Midbrain (tissue), 1 donor: ENCODE measurements at regions not wholly inside any gene's neighbourhood (a gene's known extent, or its start where the extent isn't known, plus 50 kb on each side); places are given as distances from the start of the nearest gene placed in this dataset.
"Not testable (repeated sequence)": the region's sequence is repeated elsewhere in the genome, so short reads cannot be mapped to it uniquely, and the experiment has no call there.

Source experiments
- DNase-seq: peaks from one replicate; lab custom pipeline; 2025; lab: John Stamatoyannopoulos, UW

DNA sequence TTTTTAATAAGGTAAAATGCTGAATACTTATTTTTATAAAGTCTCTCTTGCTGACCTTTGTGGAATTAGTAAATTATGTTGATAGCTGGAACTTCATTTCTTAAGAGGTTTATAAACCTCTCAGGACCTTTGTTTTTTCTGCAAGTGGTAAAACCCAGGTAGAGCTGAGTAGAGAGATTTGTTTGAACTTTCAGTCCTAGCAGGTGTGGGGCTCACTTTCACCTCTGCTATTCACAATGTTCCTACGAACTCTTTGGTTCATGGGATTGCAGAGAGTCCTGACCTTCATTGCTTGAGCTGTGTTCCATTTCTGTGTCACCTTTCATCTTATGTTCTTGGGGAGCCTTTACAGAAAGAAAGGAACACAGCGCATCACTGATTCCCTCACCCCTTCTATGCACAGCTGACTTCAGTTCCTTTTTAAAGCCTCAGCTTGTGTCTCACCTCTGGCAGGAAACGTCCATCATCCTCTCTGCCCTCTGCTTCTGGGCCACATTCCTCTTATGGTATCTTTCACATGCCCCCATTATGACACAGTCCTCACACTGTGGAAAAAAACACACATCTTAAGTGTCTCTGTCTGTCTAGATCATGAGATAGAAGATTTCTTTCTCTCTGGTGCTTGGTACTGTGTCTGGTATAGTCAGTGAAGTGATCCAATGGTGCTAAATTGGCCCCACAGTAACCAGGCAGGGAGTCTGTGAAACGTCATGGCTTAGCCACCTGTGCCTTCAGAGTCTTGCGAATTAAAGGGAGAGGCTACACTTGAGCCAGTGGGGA lies 262.5 kb upstream of the B3GALT2 start:
- no peak for DNase-seq

DNA sequence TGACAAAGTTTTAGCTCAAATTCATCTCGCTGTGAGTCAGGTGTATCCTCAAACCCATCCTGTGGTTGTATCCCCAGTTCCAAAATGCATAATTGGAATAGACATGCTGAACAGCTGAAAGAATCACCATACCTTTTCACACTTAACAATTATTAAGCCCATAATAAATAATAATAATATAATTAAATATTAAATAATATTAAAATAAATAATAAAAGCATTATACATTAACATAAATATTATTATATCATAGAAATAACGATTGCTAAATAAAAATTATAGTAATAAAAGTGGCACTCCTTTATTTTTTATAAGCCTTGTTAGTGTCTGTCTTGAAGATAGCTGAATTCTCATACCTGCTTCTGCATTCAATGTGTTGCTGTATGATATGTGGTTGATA lies 257.5 kb upstream of the B3GALT2 start:
- DNase-seq, result no peak

DNA sequence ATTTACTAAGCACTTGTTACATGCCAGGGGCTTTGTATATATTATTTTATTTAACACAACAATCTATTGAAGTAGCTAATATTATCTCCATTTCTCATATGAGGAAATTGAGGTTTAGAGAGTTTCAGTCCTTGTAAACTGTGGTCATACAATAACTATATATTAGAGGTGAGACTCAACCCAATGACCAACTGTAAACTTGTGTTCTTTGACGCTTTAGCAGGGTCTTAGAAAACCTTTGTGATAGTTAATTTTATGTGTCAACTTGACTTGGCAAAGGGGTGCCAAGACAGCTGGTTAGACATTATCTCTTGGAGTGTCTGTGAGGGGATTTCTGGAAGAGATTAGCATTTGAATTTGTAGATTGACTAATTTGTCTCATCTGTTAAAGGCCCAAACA lies 252.4 kb upstream of the B3GALT2 start:
- DNase-seq, result no peak

DNA sequence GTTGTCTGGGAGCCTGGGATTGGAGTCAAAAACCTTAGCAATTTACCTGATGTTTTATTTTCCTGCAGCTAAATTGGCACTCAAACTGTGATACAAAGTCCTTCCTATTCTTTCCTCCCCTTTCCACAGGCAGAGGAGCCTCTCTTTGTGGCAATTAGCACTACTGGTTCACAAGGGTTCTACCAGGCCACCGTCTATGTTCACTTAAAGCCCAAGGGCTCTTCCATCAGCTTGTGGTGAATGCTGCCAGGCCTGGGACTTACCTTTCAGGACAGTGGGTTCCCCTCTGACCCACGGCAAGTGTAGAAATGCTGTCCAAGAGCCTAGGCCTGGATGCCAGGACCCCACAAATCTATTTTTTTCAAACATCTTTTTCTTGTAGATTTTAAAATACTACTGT lies 251.9 kb upstream of the B3GALT2 start:
- DNase-seq, result no peak

DNA sequence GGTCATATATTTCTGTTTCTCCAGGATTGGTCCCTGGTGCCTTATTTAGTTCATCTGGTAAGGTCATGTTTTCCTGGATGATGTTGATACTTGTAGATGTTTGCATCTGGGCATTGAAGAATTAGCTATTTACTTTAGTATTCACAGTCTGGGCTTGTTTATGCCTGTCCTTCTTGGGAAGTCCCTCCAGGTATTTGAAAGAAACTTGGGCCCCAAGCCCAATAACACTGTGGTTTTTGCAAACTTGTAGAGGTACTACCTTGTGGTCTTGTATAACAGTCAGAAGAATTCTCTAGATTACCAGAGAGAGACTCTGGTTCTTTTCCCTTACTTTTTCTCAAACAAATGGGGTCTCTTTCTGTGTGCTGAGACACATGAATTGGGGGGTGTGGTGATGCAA lies 251.4 kb upstream of the B3GALT2 start:
- DNase-seq, result no peak

DNA sequence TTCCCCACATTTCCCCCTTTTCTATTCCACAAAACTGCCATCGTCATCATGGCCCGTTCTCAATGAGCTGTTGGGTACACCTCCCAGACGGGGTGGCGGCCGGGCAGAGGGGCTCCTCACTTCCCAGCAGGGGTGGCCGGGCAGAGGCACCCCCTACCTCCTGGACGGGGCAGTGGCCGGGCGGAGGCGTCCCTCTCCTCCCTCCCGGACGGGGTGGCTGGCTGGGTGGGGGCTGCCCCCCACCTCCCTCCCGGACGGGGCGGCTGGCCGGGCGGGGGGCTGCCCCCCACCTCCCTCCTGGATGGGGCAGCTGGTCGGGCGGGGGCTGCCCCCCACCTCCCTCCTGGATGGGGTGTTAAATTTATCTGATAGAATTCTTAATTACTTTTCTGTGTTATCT lies 250.9 kb upstream of the B3GALT2 start:
- not testable (repeated sequence) for DNase-seq

DNA sequence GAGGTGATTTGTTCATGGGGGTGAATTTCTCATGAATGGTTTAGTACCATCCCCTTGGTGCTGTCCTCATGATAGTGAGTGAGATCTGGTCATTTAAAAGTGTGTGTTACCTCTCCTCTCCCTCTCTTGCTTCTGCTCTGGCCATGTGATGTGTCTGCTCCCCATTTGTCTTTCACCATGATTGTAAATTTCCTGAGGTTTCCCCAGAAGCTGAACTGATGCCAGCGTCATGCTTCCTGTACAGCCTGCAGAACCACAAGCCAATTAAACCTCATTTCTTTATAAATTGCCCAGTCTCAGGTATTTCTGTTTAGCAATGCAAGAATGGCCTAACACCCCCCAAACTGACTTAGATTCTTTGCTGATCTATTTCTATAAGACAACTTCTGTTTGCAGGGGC lies 249.4 kb upstream of the B3GALT2 start:
- DNase-seq, result no peak

DNA sequence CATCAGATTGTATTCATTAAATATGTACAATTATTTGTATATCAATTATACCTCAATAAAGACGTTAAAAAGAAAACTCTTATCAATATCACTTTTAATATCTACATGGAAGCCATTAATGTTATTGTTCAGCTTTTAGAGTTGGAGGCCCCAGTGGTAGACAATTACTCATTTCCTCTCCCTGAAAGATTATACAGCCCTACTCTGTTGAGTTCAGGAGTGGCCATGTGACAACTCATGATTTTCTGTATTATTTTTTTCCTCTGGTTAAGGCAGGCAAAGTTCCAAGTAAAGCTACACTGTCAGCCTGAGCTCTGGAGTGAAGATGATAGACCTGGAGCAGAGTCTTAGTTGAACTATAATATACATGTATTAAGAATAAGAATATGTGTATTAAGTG lies 247.9 kb upstream of the B3GALT2 start:
- DNase-seq, result no peak

DNA sequence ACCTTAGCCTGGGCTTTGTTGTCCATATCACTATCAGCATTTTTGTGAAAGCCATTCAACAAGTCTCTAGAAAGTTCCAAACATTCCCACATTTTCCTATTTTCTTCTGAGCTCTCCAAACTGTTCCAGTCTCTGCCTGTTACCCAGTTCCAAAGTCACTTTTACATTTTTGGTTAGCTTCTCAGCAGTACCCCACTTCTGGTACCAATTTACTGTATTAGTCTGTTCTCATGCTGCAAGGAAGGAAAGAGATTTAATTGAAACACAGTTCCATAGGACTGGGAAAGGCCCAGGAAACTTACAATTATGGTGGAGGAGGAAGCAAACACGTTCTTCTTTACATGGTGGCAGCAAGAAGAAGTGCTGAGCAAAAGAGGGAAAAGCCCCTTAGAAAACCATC lies 247.2 kb upstream of the B3GALT2 start:
- DNase-seq, result no peak

DNA sequence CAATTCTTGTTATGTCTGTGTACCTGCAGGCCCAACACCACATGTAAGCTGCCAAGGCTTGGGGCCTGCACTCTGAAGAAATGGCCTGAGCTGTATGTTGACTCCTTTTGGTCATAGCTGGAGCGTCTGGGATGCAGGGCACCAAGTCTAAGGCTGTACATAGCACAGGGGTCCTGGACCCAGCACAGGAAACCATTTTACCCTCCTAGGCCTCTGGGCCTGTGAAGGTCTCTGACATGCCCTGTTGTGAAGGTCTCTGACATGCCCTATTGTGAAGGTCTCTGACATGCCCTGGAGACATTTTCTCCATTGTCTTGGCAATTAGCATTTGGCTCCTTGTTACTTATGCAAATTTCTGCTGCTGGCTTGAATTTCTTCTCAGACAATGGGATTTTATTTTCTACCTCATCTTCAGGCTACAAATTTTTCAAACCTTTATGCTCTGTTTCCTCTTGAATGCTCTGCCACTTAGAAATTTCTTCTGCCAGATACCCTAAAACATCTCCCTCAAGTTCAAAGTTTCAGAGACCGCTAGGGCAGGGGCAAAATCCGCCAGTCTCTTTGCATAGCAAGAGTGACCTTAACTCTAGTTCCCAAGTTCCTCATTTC lies 246.7 kb upstream of the B3GALT2 start:
- DNase-seq, result no peak

DNA sequence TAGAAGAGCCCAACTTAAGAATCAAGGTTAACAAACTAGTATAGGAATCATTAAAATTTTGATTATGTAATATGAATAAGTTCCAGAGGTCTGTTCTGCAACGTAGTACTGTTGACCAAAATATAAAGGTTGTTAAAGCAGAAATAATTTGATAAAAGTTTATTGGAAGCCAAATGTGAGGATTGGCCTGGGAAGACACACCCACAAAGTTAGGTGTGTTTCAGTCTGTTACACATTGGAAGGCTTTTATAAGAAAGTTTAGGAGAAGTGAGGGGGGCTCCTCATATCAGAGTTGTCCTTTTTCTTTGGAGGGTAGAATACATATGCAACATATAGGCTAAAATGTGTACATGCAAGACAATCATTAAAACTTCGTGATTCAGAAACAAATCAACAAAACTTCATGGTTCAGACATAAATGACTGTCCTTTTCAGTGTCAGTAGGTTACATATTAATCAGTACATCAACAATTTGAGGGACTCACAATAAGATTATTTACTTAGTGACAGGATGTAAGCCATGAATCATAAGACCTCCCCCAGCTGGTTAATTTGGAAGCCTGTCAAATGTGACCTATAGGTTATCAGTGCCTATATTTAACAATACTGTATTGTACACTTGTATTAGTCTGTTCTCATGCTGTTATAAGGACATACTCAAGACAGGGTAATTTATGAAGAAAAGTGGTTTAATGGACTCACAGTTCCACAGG lies 245.0 kb upstream of the B3GALT2 start:
- DNase-seq, result no peak

DNA sequence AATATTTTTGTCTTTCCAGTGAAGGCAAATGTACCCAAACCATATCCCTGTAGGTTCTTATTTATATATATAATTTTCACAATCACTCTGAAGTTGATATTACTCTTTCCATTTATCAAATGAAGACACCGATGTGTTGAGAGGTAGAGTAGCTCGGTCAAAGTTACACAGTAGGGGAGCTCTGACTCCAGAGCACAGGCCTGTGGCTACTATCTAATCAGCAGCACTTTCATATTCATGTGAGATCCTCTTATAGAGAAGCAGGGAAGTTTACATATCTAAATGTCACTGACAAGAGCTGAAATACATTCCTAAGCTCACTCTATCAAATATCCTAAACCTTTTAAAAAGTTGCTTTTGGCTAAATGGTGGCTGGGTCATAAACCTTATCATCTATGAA lies 241.1 kb upstream of the B3GALT2 start:
- no peak for DNase-seq

DNA sequence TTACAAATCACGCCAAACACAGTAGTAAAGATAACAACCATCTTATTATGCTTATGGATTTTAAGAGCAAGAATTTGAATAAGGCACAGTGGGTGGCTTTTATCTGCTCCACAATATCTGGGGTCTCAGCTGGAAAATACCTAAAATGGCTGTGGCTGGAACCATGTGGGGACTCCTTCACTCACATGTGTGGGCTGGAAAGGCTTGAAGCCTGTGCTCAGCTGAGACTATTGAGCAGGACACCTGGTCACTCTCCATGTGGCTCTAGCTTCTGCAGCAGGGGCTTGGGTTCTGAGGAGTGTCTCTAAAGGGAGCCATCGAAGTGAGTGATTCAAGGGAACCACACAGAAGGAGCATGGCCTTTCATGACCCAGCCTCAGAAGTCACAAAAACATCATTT lies 239.6 kb upstream of the B3GALT2 start:
- DNase-seq, result no peak

DNA sequence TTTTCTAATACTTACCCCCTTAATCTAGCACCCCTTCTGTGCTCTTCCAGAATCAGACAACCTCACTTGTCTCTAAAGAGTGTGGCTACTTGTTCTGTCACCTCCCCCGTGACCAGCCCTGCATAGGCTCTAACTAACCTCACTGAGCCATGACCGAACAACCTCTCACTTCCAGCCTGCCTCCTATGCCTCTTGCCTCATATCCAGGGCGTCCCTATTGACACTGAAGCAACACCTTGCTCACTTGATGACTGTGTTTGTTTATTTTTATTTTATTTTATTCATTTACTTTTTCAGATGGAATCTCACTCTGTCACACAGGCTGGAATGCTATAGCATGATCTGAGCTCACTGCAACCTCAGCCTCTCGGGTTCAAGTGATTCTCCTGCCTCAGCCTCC lies 235.1 kb upstream of the B3GALT2 start:
- no peak for DNase-seq

DNA sequence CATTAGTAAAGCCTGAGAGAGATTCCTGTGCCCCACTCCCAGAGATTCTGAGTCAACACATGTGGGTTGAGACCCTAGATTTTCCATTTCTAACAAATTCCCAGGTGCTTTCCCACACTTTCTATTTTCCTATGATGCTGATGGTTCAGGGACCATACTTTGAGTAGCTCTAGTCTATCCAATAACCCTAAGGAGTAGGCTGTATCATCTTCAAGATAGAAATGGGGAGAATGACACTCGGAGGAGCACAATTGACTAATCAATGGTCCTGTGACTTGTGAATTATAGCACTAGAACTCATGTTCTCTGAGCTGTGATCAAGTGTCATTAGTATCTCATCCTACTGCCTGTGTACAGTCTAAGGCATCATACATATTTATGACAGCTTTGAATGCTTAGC lies 232.9 kb upstream of the B3GALT2 start:
- no peak for DNase-seq

DNA sequence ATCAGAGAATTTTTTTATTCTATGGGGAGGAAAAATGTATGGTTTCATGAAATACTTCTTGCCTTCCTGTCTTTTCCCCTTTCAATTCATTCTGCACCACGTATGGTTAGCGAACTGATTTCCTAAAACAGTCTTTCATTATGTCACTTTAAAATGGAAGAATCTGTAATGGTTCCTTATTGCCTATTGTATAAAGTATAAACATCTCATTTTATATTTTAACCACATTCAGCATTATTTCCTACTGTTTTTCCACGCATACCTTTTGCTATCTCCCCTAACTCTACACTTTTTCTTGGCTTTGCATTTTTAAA lies 232.3 kb upstream of the B3GALT2 start:
- DNase-seq, result no peak

DNA sequence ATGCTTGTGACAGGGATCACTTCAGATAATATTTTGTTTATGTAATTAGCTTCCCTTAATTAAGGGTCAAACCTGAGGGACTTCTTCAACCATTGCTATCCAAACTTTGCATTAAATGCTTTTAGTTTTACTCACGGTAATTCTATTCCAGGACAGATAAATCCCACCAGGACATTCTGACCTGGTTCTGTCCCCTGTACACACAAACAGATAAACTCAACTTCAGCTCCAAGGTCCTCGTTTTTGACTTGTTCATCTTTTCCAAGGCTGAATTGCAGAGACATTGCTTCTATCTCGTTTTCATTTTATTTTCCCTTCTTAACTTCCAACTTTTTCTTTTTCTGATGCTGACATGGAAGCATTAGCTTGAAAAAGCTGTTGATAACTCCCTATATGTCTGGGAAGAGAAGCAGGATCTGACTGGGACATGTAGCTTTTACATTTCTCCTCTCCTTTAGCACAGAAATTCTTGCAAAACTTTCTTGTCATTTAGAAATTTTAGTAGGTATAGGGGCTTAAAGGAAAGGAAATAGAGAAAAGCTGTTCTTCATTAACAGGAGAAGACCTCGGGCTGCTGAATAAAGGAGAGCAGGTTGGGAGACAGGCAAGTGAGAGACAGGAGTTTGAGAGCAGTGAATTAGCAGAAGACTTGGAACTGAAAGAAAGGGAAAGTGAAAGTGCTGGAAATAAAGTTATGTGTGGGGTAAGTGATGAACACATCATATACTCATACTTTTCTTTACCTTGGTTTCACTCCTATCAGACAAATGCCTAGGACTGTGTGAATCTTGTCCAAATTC lies 231.7 kb upstream of the B3GALT2 start:
- no peak for DNase-seq

DNA sequence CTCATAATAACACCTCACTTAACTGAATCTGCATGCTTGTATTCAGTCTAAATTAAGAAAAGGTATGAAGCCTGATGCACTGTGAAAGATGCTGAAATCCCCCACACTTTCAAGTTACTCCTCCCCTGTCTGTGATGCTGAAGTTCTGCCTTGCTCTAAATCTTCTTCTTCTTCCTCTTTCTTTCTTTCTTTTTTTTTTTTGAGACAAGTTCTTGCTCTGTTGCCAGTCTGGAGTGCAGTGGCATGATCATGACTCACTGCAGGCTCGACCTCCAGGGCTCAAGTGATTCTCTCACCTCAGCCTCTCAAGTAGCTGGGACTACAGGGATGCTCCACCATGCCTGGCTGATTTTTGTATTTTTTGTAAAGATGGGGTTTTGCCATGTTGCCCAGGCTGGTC lies 231.0 kb upstream of the B3GALT2 start:
- no peak for DNase-seq

DNA sequence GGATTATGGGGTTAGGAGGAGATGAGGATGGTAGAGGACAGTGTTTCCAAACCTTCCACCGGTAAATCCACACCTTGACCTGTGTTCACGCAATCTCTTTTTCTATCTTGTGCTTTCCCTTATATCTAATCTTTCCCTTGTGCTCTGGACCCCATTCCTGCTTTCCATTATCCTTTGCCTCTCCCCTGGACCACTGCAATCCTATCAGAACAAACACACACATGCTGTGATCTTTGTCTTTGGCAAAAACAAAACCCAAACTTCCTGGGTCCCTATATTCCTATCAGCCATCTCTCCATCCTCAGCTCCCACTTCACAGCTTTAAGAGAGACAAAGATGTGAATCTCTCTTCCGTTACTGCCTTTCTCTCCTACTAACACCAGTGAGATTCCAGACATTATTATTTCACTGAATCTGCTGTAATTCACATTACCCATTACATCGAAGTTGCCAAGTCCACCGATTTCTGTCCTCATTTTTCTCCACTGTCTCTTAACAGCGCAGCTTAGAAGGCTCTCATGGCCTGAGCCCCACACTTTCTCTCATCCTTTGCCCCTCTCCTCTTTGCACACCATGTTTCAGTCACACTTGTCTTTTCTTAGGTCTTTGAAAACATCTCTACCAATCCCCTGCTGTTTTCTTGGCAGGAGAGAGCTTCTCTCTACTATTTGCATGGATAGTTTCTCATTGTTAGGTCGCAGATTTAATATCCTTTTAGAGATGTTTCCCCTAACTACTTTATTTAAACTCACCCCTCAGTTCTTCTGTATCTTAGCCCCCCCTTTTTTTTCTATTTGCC lies 230.0 kb upstream of the B3GALT2 start:
- no peak for DNase-seq

DNA sequence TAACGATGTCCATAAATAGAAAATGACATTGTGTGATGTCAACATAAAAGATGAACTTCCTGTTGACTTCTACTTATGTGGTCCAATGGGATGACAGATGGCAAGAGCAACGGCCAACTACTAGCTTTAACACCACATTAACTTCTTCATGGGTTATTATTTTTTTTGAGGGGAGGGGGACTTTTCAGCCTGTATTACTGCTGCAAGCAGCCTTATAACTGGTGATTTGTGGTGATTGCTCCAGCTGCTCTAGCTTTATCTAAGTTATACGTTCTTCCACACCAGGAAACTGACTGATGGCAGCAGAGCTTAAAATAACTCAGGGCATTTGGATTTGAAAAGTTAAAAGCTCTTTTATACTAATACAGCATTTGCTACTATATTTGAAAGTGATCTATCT lies 228.8 kb upstream of the B3GALT2 start:
- DNase-seq, result no peak

DNA sequence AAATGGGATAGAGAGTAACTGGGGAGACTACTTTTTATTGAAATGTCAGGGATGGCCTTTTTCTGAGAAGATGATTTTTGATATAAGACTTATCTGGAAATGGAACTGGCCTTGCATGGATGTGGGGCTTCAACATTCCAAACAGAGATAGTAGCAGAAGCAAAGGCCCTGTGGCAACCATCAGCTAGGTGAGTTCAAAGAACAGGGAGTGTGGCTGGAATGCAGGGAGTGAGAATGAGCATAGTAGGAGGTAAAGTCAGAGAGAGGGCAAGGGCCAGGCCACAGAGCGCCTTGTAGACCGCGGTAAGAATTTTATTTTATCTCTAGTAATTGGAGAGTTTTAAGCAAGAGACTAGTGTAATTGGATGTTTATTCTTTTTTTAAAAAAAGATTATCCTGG lies 227.0 kb upstream of the B3GALT2 start:
- DNase-seq, result no peak

DNA sequence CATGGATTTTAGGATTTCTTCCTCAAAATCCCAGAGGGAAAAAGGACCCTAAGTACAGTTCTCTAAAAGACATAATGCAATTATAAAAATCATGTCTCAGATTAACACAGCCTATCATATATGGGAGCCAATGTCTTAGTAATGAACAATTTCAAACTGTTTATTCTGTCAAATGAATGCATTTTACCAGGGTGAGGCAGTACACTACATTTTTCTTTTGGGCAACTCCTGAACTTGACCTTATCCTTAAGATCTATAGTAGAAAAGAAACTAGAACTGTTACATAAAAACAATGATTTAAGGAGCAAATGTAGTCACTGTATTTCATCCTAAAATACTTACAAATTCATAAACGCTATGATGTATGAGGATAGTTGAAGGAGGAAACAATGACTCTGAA lies 226.3 kb upstream of the B3GALT2 start:
- DNase-seq, result no peak
